OCI-LY3 (cell line): ENCODE measurements at regions not wholly inside any gene's neighbourhood (a gene's known extent, or its start where the extent isn't known, plus 50 kb on each side); places are given as distances from the start of the nearest gene placed in this dataset.

Source experiments
- CTCF ChIP-seq: fragments of 200-600, 300-600 bp; sonication (generic); IDR thresholded peaks from 2 replicates; pipeline ENCODE4 v1.5.1; 2014; ENCODE audit warnings: antibody characterized with exemption, low read length, low read depth
- EZH2phosphoT487 ChIP-seq: fragments of 200-600 bp; shearing (Covaris generic); IDR thresholded peaks from 2 replicates; pipeline ENCODE4 v1.6.1; 2018; ENCODE audit warnings: antibody characterized with exemption, mixed run types, low read depth

- TF ChIP-seq EZH2phosphoT487 (no peak), CTCF (peak; percentile 29; the same call in 1 of the 2 replicates)
Observed at GRCh38 chr14:88129306-88130056, 124.5 kb downstream of the GPR65 start.
